ENCODE measurements at regions not wholly inside any gene's neighbourhood (a gene's known extent, or its start where the extent isn't known, plus 50 kb on each side); places are given as distances from the start of the nearest gene placed in this dataset.

GRCh38 chr13:37385248-37385647 lies 213.3 kb downstream of the POSTN start:
- TF ChIP-seq EP300 (IDR thresholded peaks at IDR 0.05; ENCODE audit: borderline replicate concordance) (no peak), CREB1 (IDR thresholded peaks at IDR 0.05; ENCODE audit: low read depth) (no peak), YY1 (IDR thresholded peaks at IDR 0.05; ENCODE audit: low read depth) (no peak), TEAD4 (IDR thresholded peaks at IDR 0.05) (no peak), CEBPB (IDR thresholded peaks at IDR 0.05) (no peak), EGR1 (IDR thresholded peaks at IDR 0.05) (no peak), RAD21 (IDR thresholded peaks at IDR 0.05; ENCODE audit: low read depth) (no peak), REST (IDR thresholded peaks at IDR 0.05; ENCODE audit: low read depth) (no peak), TAF1 (IDR thresholded peaks at IDR 0.05; ENCODE audit: low read depth) (no peak), MAX (IDR thresholded peaks at IDR 0.05) (no peak), TCF12 (IDR thresholded peaks at IDR 0.05; ENCODE audit: low read depth) (no peak), FOXM1 (IDR thresholded peaks at IDR 0.05; ENCODE audit: borderline replicate concordance, low read depth) (no peak)

Measured in Ishikawa (cell line).